ENCODE measurements at regions not wholly inside any gene's neighbourhood (a gene's known extent, or its start where the extent isn't known, plus 50 kb on each side); places are given as distances from the start of the nearest gene placed in this dataset.

DNA sequence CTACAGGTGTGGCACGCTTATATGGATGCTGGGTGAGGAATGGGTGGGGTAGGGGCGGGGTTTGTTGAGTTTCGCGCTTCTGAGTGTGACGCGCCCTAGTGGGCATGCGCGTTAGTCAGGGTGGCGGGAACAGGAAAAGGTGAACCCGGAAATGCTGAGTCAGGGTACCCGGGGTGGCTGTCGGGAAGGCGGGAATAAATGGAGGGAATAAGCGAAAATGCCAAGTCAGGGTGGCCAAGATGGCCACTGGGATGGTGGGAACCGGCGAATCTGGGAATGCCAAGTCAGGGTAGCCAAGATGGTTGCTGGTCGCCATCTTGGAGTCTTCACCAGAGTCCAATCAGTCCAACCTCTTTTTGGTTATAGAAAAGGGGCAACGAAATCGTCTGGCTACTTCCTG is 585.0 kb downstream of the SUCLG1 start:
- intact Hi-C loops (cut with DNase I): no loop called here
- 85 to 92% methylated on average over 19 of the region's 19 CpGs for WGBS, 2 donors
- H3K4me1 ChIP-seq: no peaks in the 10 kb centered on the region
- no peak for ATAC-seq
- no peaks in the 10 kb centered on the region for H3K9me3 ChIP-seq
- no peaks in the 10 kb centered on the region for H3K36me3 ChIP-seq (replicated peaks in 1 of 2; ENCODE audit: insufficient read depth in 1 of 2, low read depth in 2 of 2)
- no peak overlapping the region for H3K27ac ChIP-seq
- H3K27me3 ChIP-seq: no peaks in the 10 kb centered on the region
- no peak for DNase-seq
- H3K4me3 ChIP-seq: no peak overlapping the region
- TF ChIP-seq POLR2A (IDR thresholded peaks at IDR 0.05): no peak
- TF ChIP-seq, protein P1, sequence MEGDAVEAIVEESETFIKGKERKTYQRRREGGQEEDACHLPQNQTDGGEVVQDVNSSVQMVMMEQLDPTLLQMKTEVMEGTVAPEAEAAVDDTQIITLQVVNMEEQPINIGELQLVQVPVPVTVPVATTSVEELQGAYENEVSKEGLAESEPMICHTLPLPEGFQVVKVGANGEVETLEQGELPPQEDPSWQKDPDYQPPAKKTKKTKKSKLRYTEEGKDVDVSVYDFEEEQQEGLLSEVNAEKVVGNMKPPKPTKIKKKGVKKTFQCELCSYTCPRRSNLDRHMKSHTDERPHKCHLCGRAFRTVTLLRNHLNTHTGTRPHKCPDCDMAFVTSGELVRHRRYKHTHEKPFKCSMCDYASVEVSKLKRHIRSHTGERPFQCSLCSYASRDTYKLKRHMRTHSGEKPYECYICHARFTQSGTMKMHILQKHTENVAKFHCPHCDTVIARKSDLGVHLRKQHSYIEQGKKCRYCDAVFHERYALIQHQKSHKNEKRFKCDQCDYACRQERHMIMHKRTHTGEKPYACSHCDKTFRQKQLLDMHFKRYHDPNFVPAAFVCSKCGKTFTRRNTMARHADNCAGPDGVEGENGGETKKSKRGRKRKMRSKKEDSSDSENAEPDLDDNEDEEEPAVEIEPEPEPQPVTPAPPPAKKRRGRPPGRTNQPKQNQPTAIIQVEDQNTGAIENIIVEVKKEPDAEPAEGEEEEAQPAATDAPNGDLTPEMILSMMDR (IDR thresholded peaks at IDR 0.05): no peak

DNA sequence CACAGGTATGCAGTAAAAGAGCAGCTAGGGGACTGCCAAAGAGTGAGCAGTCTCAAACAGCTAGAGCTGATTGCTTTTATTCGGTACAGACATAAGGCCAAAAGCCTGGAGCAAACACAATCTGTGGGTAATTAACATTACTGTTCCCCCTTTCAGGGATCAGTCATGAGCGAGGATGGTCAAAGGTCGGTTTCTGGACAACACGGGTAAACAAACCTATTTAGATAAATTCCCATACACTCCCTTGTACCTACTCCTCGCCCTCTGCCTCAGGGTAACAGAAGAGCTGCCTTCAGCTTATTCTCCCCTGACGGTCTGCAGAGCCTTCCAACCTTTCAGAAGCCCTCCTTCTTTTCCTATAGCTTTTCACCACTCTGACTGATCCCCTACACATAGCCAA is 586.0 kb downstream of the SUCLG1 start:
- 79 to 83% methylated on average over 6 of the region's 6 CpGs for WGBS, 2 donors

DNA sequence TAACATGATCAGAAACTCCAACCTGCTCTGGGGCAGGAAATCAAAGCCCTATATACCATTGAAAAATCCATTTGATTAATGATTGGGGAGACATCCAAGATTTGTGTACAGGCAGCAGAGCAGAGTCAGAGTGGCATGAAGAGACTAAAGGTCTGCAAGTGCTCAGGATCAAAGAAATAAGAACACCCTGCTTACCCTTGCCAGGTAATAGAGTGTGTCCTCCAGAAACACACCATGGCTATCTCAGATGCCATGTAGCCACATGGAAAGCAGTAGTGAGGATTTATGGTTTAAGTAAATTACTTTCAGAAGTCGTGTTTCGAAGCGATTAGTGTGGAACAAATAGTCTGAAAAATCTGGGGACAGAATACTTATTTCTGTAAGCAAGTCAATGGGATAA is 592.9 kb downstream of the SUCLG1 start:
- Histone ChIP-seq H3K9me3 (no peaks in the 10 kb centered on the region), H3K36me3 (replicated peaks in 1 of 2; ENCODE audit: insufficient read depth in 1 of 2, low read depth in 2 of 2) (no peaks in the 10 kb centered on the region), H3K4me3 (no peak overlapping the region), H3K4me1 (no peaks in the 10 kb centered on the region), H3K27me3 (no peaks in the 10 kb centered on the region), H3K27ac (no peak overlapping the region)
- 79 to 84% methylated on average over 3 of the region's 3 CpGs for WGBS, 2 donors
- intact Hi-C loops (cut with DNase I): no loop called here
- no peak for DNase-seq
- TF ChIP-seq, protein P1 (IDR thresholded peaks at IDR 0.05): no peak
- TF ChIP-seq POLR2A (IDR thresholded peaks at IDR 0.05): no peak
- ATAC-seq: no peak

More for the DNA sequence above, 586.0 kb downstream of the SUCLG1 start:
- H3K4me1 ChIP-seq: no peaks in the 10 kb centered on the region
- intact Hi-C loops (cut with DNase I): no loop called here
- H3K27me3 ChIP-seq: no peaks in the 10 kb centered on the region
- no peak overlapping the region for H3K4me3 ChIP-seq
- TF ChIP-seq POLR2A (IDR thresholded peaks at IDR 0.05): no peak
- TF ChIP-seq, protein P1 (IDR thresholded peaks at IDR 0.05): no peak
- no peak for ATAC-seq
- H3K27ac ChIP-seq: no peak overlapping the region
- no peaks in the 10 kb centered on the region for H3K9me3 ChIP-seq
- no peaks in the 10 kb centered on the region for H3K36me3 ChIP-seq (replicated peaks in 1 of 2; ENCODE audit: insufficient read depth in 1 of 2, low read depth in 2 of 2)
- DNase-seq: no peak

DNA sequence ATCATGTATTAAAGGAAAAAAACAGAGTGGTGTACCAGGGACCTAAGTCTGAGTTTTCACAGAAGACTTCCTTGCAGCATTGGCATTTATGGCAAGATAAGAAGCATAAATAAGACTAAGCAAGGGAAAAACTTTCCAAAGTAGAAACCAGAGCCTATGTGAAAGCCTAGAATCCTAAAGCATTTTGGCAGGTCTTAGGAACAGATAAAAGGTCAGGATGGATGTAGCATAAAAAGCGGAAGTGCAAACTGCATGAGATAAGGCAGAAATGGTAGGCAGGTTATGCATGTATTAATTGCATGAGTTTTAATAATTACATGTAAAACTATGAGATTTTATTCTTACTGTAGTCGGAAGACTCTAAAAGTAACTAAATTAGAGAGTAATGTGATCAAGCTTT is 596.5 kb downstream of the SUCLG1 start:
- intact Hi-C loops (cut with DNase I): no loop called here
- ATAC-seq (no peak), DNase-seq (no peak)
- no peaks in the 10 kb centered on the region for H3K36me3 ChIP-seq (replicated peaks in 1 of 2; ENCODE audit: insufficient read depth in 1 of 2, low read depth in 2 of 2)
- no peak overlapping the region for H3K4me3 ChIP-seq
- TF ChIP-seq, protein P1 (IDR thresholded peaks at IDR 0.05): no peak
- no peak for TF ChIP-seq POLR2A (IDR thresholded peaks at IDR 0.05)
- WGBS, 2 donors: 73 to 80% methylated on average over 2 of the region's 2 CpGs
- H3K9me3 ChIP-seq: no peaks in the 10 kb centered on the region
- no peak overlapping the region for H3K27ac ChIP-seq
- H3K4me1 ChIP-seq: no peaks in the 10 kb centered on the region
- no peaks in the 10 kb centered on the region for H3K27me3 ChIP-seq

DNA sequence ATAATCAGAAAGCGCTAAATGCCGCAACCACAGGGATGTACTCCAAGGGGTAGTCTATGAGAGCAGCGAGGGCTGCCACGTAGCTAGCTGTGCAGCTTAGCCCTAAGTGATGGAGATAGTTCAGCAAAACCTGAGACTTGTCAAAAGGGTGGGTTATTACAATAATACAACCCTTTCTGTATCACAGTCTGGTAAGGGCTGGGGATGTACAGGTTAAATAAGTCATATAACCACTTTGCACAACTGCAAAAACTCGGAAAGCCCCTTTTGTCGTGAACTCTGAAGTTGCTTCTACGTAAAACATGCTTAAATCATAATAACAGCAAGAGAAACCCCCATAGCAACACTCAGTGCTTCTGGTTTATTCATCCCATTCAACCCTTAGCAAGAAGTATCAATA is 598.8 kb downstream of the SUCLG1 start:
- no peaks in the 10 kb centered on the region for H3K4me1 ChIP-seq
- H3K36me3 ChIP-seq (replicated peaks in 1 of 2; ENCODE audit: insufficient read depth in 1 of 2, low read depth in 2 of 2): no peaks in the 10 kb centered on the region
- no peaks in the 10 kb centered on the region for H3K9me3 ChIP-seq
- TF ChIP-seq POLR2A (IDR thresholded peaks at IDR 0.05): no peak
- TF ChIP-seq, protein P1 (IDR thresholded peaks at IDR 0.05): no peak
- WGBS, 2 donors: 63 to 64% methylated on average over 7 of the region's 7 CpGs
- no peak overlapping the region for H3K4me3 ChIP-seq
- no peak for DNase-seq
- ATAC-seq: no peak
- intact Hi-C loops (cut with DNase I): no loop called here
- no peaks in the 10 kb centered on the region for H3K27me3 ChIP-seq
- no peak overlapping the region for H3K27ac ChIP-seq

All from body of pancreas (tissue), 4 donors.